Erythroblast (primary cell): ENCODE measurements at regions not wholly inside any gene's neighbourhood (a gene's known extent, or its start where the extent isn't known, plus 50 kb on each side); places are given as distances from the start of the nearest gene placed in this dataset.

Experiments
- DNase-seq, 2 experiments: peaks; one replicate each; lab custom pipeline; 2025; lab: John Stamatoyannopoulos, UW
- GATA1 ChIP-seq: IDR thresholded peaks from 2 replicates; pipeline ENCODE4 v1.6.1; 2011; ENCODE audit warnings: low read depth, mild to moderate bottlenecking, control low read depth, low read length, moderate library complexity
- POLR2A ChIP-seq: IDR thresholded peaks from 2 replicates; pipeline ENCODE4 v1.6.1; 2011; ENCODE audit warnings: mild to moderate bottlenecking, low read length

DNA sequence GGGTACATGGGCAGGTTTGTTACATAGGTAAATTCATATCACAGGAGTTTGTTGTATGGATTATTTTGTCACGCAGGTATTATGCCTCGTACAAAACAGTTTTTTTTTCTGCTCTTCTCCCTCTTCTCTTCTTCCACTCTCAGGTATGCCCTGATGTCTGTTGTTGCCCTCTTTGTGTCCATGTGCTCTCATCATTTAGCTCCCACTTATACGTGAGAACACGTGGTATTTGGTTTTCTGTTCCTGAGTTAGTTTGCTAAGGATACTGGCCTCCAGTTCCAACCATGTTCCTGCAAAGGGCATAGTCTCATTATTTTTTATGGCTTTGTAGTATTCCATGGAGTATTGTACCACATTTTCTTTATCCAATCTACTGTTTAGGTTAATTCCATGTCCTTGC is 65.7 kb downstream of the UNC5CL start:
- no peak for TF ChIP-seq POLR2A
- no peak for TF ChIP-seq GATA1
- DNase-seq: no peak

GRCh38 chr6:40972814-40973213 is 66.2 kb downstream of the UNC5CL start:
- no peak for DNase-seq
- TF ChIP-seq POLR2A (no peak), GATA1 (no peak)

DNA sequence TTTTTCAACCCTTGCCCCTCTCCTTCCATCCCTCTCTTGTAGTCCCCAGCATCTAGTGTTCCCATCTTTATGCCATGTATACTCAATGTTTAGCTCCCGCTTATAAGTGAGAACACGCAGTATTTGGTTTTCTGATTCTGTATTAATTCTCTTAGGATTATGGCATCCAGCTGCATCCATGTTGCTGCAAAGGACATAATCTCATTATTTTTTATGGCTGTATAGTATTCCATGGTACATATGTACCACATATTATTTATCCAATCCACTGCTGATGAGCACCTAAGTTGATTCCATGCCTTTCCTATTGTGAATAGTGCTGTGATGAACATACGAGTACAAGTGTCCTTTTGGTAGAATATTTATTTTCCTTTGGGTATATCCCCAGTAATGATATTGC is 66.8 kb downstream of the UNC5CL start:
- DNase-seq: no peak
- TF ChIP-seq POLR2A (no peak), GATA1 (no peak)

- TF ChIP-seq POLR2A (no peak), GATA1 (no peak)
- no peak for DNase-seq
These were observed 70.3 kb downstream of the UNC5CL start for GRCh38 chr6:40968620-40969164.

- DNase-seq: no peak
- TF ChIP-seq GATA1 (no peak), POLR2A (no peak)
These were observed 72.2 kb downstream of the UNC5CL start for GRCh38 chr6:40966860-40967259.

DNA sequence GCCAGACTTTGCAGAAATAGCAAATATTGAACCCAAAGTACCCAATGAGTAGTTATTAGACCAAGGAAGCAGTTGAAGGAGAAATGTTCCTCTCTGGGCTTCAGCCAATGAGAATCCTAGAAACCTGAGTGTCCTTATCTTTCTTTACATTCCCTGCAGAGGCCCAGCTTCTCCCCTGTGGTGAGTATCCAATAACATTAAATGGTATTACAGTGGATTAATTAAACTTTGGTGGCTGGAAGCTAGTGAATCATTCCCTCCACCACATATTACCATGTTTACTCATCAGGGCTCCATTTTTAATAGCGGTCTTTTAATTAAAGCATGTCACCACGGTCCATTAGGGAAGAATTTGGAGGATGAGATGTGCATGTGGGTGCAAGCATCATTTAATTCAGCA is 74.0 kb downstream of the UNC5CL start:
- no peak for DNase-seq
- TF ChIP-seq GATA1: no peak
- no peak for TF ChIP-seq POLR2A

DNA sequence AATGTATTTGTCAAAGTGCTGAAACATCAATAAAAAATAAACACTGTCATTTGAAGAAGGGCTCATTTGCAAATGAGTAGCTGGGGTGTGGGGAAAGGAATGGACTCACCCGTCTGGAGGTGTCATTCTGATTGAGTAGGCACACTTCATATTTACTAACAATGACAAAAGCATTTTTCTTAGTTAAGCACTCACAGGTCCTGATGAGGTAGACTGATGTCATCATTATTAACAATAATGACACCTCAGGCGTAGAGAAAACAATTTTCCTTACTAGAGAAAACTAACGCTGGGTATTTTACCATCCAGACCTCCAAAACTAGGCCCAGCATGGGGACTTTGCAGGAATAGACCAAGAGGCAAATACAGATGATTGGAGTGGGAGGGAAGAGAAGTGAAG is 76.0 kb downstream of the UNC5CL start:
- no peak for DNase-seq
- TF ChIP-seq POLR2A: no peak
- TF ChIP-seq GATA1: no peak

DNA sequence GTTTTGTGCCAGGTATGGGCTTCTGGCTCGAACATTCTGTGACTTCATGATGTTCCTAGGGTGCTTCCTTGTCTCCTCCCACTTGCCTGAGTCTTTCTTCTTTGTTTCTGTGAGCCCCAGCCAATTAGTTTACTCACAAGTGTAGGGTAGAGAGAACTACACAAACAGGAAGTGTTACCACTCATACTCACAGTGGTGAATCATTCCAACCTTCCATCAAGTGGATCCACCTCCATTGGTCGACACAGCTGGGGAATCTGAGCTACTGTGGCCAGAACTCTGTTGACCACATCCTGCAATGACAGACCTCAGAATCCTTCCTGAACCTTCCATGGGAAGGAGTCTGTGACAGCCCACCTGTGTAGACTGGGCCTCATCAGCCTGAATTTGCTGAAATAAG is 76.8 kb downstream of the UNC5CL start:
- no peak for DNase-seq
- TF ChIP-seq GATA1 (no peak), POLR2A (no peak)

GRCh38 chr6:40961831-40962230 is 77.2 kb downstream of the UNC5CL start:
- TF ChIP-seq POLR2A (no peak), GATA1 (no peak)
- no peak for DNase-seq

DNA sequence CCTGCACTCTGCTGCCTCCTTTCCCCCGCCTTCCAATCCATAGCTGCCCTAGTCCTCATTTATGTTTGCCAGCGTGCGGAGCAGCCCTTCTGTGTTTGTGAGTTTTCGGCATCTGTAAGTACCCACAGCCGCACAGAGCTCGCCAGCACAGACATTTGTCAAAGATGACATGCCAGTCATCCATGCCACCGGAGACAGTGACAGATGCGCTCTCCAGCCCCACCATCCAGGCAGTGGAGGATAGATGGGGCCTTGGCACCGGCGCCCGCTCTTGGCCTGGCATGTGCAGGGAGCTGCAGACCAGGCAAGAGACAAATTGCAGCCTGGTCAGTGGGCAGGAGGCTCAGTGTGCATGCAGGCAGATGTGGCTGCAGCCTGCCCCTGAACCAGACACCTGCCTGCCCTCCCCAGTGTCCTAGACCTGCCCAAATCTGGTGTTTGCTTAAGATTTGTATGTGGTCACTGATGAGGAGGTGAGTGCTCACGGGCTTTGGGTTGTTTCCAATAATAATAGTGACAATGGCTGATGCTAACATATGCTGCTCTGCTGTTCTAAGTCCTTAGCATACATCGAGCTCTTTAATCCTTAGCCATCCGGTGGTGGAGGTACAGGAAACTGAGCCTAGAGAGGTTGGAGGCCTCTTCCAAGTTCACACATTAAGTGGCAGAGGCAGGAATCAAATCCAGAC is 78.1 kb downstream of the UNC5CL start:
- DNase-seq: no peak
- TF ChIP-seq POLR2A (no peak), GATA1 (no peak)

DNA sequence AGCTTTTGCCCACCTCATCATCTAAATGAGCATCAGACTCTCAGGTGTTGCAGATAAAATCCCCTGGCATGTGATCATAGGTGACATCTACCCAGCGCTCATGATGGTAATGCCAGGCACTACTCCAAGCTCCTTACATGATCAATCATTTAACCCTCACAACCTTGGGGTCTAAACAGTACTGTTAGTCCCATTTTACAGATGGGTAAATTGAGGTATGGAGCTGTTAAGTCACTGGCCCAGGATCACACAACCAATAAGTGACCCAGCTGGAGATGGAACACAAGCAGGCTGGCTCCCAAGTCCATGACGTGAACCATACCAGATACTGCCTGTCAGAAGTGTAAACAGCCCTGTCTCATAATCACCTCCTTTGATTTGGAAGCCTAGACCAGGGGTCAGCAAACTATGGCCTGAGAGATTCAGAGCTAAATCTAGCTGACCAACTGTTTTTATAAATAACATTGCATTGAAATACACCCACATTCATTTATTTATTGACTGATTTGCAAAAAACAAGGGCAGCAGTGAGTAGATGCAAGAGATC is 79.2 kb downstream of the UNC5CL start:
- no peak for DNase-seq
- TF ChIP-seq GATA1 (no peak), POLR2A (no peak)

DNA sequence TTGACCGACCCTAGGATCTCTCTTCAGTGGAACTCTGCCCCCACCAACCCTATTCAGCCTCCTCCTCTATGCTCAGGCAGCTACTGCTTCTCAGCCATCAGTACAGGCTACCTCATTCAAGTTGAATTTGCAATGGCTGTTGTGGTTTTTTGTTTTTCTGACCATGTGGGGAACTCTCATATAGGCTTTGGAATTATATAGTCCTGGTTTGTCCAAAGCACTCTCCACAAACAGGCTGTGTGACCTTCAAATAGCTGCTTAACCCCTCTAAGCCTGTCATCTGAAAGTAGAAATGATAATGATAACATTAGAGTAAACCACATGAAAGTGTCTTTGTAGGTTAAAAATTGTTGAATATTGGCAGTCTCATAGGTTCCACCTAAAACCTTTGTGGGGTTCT is 80.3 kb downstream of the UNC5CL start:
- no peak for TF ChIP-seq GATA1
- no peak for TF ChIP-seq POLR2A
- DNase-seq: no peak

- no peak for DNase-seq
- TF ChIP-seq GATA1 (no peak), POLR2A (no peak)
These were observed 81.2 kb downstream of the UNC5CL start for GRCh38 chr6:40957616-40958492.

DNA sequence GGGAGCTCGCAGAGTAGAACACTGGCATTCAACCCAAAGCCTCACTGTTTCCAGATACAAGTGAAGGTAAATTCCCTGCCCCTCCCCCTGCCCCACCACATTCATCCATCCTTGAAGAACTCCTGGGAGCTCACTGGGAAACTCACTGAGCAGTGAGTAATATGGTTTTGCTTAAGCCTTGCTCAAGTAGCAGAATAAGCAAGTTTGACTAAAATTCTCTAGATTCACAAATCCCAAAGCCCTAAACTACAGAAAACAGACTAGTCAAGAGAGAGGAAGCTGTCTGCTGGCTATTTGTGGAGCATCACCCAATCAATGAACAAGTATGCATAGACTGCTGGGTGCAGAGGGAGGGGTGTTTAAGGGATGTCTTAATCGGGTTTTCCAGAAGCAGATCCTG is 82.1 kb downstream of the UNC5CL start:
- DNase-seq: no peak
- no peak for TF ChIP-seq GATA1
- no peak for TF ChIP-seq POLR2A
